ENCODE measurements at regions not wholly inside any gene's neighbourhood (a gene's known extent, or its start where the extent isn't known, plus 50 kb on each side); places are given as distances from the start of the nearest gene placed in this dataset.

DNA sequence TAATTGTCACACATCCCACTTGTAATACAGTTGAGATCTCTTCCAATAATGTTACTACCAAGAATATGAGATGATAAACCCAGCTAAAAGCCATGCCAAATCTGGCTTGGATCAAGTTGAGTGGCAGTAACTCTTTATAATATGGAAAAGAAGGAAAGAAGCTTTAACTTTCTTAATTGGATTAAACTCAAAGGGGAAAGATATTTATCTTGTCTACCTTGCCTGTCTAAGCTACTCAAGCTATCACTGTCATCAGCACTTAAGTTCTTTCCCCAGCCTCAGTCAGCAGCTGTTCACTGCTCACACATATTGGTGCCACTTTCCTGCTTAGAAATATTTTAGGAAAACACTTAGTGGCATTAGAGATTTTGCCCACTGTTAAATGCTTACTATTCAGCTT lies 350.7 kb downstream of the IPMK start:
- no peak for DNase-seq (ENCODE audit: low spot score)
- TF ChIP-seq, protein P1, sequence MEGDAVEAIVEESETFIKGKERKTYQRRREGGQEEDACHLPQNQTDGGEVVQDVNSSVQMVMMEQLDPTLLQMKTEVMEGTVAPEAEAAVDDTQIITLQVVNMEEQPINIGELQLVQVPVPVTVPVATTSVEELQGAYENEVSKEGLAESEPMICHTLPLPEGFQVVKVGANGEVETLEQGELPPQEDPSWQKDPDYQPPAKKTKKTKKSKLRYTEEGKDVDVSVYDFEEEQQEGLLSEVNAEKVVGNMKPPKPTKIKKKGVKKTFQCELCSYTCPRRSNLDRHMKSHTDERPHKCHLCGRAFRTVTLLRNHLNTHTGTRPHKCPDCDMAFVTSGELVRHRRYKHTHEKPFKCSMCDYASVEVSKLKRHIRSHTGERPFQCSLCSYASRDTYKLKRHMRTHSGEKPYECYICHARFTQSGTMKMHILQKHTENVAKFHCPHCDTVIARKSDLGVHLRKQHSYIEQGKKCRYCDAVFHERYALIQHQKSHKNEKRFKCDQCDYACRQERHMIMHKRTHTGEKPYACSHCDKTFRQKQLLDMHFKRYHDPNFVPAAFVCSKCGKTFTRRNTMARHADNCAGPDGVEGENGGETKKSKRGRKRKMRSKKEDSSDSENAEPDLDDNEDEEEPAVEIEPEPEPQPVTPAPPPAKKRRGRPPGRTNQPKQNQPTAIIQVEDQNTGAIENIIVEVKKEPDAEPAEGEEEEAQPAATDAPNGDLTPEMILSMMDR (IDR thresholded peaks at IDR 0.05; ENCODE audit: extremely low read depth, missing control alignments) = no peak

GRCh38 chr10:57905861-57906260 lies 361.8 kb downstream of the IPMK start:
- DNase-seq (ENCODE audit: low spot score) = no peak
- TF ChIP-seq, protein P1 (IDR thresholded peaks at IDR 0.05; ENCODE audit: extremely low read depth, missing control alignments) = no peak

- TF ChIP-seq, protein P1 (IDR thresholded peaks at IDR 0.05; ENCODE audit: extremely low read depth, missing control alignments) = no peak
- DNase-seq (ENCODE audit: low spot score) = no peak
These were observed 362.7 kb downstream of the IPMK start for GRCh38 chr10:57905010-57905409.

DNA sequence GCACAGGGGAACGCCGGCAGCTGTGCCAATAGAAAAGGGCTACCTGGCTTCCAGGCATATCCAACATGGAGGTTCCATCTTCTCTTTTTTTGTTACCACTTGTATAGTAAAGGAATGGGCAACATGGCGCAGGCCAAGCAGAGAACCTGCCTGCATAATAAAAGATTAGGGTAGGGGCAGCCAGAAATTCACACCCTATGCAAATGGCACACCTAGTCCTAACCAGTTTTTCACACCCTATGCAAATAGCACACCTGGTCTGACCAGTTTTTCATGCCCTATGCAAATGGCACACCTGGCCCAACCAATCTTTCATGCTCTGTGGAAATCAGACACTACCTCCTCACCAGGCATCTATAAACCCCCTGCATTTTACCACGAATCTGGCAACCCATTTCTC lies 369.5 kb downstream of the IPMK start:
- no peak for DNase-seq (ENCODE audit: low spot score)

GRCh38 chr10:57897611-57898010 lies 370.1 kb downstream of the IPMK start:
- DNase-seq (ENCODE audit: low spot score) = no peak
- TF ChIP-seq, protein P1 (IDR thresholded peaks at IDR 0.05; ENCODE audit: extremely low read depth, missing control alignments) = no peak

More for the DNA sequence above, 369.5 kb downstream of the IPMK start:
- TF ChIP-seq, protein P1 (IDR thresholded peaks at IDR 0.05; ENCODE audit: extremely low read depth, missing control alignments) = no peak

DNA sequence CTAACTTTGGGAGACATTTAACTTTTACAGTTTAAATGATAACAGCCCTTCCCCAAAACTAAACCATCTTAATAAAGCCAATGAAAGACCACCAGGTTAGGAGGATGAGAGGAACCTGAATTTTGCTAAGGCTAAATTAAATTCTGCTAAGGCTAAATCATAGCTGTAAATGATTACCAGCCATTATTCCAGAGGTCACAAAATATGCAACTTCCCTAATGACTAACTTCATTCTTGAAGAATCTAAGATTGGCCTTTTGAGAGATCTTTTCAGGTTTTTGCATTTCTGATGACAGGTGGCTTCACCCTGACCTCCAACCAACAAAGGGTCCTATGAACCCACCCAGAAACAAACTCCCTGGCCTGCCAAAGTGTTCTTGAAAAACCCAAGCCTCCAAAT lies 373.3 kb downstream of the IPMK start:
- DNase-seq (ENCODE audit: low spot score) = no peak
- TF ChIP-seq, protein P1 (IDR thresholded peaks at IDR 0.05; ENCODE audit: extremely low read depth, missing control alignments) = no peak

DNA sequence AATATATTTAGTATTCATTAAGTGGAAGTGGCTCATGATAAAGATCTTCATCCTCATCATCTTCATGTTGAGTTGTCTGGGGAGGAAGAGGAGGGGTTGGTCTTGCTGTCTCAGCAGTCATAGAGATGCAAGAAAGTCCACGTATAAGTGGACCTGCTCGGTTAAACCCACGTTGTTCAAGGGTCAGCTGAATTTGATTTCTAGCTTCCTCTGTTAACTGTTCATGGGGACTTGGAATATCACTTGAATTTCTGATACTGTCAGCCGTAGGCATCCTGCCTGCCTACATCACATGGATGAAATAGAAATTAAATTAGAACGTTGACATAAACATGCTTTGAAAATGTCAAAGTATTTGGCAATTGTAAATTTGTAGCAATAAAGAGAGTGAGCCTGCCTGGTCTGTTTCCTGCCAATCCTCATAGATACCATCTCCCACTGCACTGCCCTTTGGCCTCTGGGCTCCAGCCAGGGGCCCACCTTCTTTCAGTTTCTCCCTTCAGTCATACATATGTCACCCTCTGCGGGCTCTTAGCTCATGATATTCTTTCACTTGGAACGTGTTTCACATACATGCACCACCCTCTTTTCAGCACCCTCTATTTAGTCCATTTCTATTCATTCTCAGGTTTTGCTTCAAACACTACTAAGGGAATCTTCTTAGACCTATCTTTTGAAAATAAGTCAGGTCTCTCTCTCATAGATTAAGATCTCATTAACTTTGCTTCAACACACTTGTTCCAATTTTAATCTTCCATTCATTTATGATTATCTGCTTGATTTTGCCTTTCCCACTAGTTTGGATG lies 376.3 kb downstream of the IPMK start:
- DNase-seq (ENCODE audit: low spot score) = no peak
- TF ChIP-seq, protein P1 (IDR thresholded peaks at IDR 0.05; ENCODE audit: extremely low read depth, missing control alignments) = no peak
